ENCODE measurements at regions not wholly inside any gene's neighbourhood (a gene's known extent, or its start where the extent isn't known, plus 50 kb on each side); places are given as distances from the start of the nearest gene placed in this dataset.

DNA sequence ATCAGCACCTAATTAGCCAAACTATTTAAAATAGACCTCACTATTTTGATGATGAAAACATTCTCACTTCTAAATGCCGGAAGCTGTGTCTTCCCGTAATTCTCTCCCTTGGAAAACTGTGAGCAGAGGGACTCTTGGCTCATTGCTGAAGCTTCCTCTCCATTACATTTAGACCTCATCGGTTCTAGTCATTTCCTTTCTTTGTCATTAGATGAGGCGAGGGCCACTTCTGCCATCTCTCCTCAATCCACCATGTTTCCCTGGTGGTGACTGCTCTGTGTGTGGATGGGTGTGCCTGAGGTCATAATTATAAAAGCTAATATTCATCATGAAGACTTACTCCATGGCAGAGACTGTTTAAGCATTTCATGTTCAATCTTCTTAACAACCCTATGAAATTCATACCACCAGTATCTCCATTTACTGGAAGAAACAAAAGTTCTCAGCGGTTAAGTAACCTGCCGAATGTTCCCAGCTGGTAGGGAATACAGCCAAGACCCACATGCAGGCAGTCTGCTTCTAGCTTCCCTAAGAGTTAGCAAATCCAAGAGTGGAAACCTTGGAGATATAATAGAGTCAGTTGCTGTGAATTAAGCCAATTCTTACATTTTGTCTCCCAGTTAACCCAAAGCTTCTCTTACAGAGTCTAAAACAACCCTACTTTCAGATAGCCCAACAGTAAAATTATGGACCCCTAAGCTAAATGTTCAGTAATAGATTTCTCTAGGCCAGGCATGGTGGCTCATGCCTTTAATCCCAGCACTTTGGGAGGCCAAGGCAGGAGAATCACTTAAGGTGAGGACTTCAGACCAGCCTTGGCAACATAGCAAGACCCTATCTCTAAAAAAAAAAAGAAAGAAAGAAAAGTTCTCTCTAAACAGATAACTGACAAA, 156.2 kb downstream of the ZBTB18 start:
- no peak for TF ChIP-seq TARDBP (IDR thresholded peaks at IDR 0.05)
- TF ChIP-seq SP1 (IDR thresholded peaks at IDR 0.05): no peak
- TF ChIP-seq, protein P1, sequence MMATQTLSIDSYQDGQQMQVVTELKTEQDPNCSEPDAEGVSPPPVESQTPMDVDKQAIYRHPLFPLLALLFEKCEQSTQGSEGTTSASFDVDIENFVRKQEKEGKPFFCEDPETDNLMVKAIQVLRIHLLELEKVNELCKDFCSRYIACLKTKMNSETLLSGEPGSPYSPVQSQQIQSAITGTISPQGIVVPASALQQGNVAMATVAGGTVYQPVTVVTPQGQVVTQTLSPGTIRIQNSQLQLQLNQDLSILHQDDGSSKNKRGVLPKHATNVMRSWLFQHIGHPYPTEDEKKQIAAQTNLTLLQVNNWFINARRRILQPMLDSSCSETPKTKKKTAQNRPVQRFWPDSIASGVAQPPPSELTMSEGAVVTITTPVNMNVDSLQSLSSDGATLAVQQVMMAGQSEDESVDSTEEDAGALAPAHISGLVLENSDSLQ (IDR thresholded peaks at IDR 0.05): no peak
- no peak for TF ChIP-seq L3MBTL2 (conservative IDR thresholded peaks at IDR 0.05)
- no peak for TF ChIP-seq ZNF384 (IDR thresholded peaks at IDR 0.05)
- TF ChIP-seq ELF4 (IDR thresholded peaks at IDR 0.05): no peak
- TF ChIP-seq FOXM1 (IDR thresholded peaks at IDR 0.05; ENCODE audit: borderline replicate concordance): no peak
- no peak for TF ChIP-seq HDGF (IDR thresholded peaks at IDR 0.05; ENCODE audit: borderline replicate concordance)
- no peak for TF ChIP-seq FOXA1 (IDR thresholded peaks at IDR 0.05)
- TF ChIP-seq FOXK2 (IDR thresholded peaks at IDR 0.05): no peak
- TF ChIP-seq BHLHE40 (IDR thresholded peaks at IDR 0.05; ENCODE audit: borderline replicate concordance): no peak
- no peak for TF ChIP-seq ARNT (IDR thresholded peaks at IDR 0.05)
- no peak for TF ChIP-seq SUZ12 (IDR thresholded peaks at IDR 0.05)
- no peak for TF ChIP-seq LEF1 (IDR thresholded peaks at IDR 0.05; ENCODE audit: borderline replicate concordance)
